GM19239 (cell line): ENCODE measurements at regions not wholly inside any gene's neighbourhood (a gene's known extent, or its start where the extent isn't known, plus 50 kb on each side); places are given as distances from the start of the nearest gene placed in this dataset.

Experiments
- DNase-seq: peaks from one replicate; pipeline ENCODE4 v3.0.0; 2011; ENCODE audit warnings: low spot score; ENCODE audit not compliant: insufficient read length
- FAIRE-seq: peaks from 2 replicates; lab custom pipeline; 2011; peaks lifted over from hg19 to GRCh38; lab: Jason Lieb, UNC

DNA sequence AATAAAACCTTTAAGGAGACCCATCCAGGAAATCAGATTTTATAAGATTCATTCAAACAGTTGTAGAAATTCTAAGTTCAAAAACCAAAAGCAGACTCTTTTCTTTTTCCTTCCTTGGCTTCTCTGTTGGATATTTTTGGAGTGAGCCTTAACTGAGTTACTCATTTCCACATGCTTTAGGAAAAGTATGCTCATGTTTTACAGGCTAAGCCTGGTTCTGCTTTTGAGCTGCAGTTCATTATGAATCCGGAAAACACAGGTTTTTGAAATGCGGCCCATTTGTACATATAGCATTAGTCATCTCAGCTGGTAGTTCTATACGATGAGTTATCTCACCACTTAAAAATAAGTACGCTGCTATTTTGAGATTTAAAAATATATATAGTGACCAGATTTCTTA is 156.6 kb upstream of the DMRT1 start:
- DNase-seq (no peak), FAIRE-seq (no peak)

DNA sequence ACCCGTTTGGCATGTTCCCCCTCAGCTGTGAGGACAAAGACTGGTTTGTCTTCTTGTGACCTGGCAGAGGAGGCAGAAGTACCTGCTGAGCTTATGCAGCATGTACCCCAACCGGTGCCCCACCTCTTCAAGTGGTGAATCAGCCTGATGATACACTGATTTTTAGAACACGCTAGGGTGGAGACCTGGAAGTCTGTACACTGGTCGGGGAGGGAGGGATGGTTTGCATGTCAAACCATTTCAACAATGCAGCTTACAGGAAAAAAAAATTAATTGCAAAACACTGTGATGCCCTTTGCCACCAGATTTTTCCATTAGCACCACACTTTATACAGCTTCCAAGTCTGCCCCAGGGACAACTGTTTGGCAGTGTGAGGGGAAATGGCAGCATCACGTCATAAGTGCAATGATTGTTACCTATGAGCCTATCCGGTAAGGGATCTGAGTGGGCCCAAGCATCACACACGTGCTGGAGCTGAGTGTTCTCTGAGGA is 155.1 kb upstream of the DMRT1 start:
- DNase-seq: no peak
- no peak for FAIRE-seq

DNA sequence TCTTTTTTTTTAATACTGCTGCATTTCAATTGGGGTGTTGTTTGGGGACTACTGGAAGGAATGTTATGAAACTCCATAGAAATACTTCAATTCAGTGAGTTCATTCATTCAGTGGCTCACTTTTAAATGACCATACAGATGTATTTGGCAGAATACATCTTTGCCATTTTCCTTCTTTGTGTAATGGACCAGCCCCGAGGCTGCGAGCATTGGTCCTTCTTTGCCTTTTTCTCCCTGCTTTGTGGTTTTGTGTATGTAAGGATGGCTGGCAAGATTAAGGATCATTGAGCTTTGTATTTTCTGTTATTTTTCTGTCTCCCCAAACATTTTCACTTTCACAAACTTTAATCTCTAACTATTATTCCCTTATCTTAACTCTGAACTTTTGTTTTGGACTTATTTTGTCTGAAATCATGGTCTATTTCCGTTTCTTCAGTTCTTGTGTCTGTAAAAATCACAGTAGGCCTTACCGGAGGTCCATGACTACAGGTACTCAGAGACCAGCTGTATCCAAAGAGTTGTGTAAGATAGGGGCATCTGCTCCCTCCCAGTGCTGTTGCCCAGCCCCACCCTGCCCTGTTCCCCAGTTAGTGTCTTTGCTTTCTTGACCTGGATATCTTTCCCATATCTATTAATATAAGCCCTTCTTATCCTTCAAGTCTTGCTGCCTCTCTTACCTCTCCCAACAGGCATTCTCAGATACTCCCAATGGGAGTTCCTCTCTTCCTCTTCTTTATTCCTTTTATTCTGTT is 154.3 kb upstream of the DMRT1 start:
- no peak for DNase-seq
- no peak for FAIRE-seq

DNA sequence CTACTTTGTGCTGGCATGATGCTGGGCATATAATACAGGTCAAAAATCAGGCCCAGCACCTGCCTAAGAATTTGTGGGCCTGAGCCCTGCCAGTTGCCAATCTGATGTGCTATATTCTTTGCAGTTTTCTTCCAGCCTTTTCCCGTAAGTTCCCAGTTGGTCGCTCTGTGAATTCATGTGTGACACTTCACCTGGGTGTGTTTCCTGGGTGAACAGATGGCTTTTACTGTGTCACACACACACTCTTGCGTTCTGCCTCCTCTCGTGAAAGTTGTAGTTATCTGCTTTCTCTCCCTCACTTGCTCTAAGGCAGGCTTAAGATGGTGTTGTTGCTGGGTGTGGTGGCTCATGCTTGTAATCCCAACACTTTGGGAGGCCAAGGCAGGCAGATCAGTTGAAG is 153.5 kb upstream of the DMRT1 start:
- DNase-seq (no peak), FAIRE-seq (no peak)

DNA sequence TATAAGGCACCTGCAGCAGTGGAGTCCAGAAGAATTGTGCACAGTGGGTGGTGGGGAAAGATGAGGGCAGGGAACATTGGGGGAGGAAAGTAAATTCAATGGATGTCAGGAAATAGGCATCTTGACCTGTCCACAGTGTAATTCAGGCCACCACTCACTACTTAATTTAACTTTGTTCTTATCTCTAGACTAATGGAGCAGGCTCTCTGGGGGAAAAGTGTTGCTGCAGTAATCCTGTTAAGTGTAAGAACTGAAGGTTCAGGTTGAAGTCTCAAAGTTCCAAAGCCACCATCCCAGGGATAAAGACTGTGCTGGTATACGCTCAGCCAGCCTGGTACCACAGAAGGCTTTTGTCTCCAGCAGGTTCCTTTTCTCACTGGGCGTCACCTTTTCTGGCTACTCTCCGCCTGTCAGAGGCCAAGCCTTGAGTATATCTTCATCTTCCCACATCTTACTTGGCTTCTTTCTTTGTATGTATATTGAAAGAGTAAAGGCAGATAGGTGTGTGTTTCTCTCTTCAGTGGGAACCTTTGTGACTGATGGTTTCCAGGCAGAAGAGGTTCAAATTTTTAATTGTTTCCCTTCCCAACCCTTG is 150.9 kb upstream of the DMRT1 start:
- no peak for DNase-seq
- FAIRE-seq: no peak

DNA sequence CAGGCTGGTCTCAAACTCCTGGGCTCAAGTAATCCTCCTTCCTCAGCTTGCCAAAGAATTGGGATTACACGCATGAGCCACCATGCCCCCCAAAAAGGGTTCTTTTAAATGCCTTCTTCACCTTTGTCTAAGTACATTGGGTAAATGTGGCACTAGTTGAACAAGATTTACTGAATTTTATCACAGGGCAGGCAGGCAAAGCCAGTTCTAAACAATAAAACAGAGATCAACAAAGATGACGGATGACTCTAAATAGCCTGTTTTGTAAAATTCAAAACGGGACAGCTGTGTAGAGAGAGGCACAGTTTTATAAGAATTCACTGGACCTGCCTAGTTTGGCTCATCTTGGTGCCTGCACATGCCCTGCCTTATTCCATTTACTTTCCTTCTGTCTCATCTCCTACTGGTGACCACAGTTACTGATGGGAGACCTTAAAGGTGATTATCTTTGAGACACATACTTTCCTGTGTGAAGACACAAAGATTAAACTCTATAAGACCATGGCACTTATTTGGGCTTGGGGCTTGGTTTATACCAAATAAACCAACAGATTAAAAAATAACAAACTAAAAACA is 149.6 kb upstream of the DMRT1 start:
- DNase-seq (no peak), FAIRE-seq (no peak)

DNA sequence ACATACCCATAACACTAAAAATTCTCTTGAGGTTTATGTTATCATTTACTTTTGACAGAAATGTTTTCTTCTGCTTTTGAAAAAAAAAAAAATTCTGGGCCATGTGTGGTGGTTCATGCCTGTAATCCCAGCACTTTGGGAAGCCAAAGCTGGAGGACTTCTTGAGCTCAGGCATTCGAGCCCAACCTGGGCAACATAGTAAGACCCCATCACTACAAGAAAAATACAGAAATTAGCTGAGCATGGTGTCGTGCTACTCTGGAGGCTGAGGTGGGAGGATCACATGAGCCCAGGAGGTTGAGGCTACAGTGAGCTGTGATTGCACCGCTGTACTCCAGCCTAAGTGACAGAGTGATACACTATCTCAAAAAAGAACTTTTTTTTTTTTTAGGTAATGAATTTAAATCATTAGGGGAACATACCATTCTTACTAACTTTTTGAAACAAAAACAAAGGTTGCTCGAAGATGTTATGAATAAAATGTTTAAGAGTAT is 148.8 kb upstream of the DMRT1 start:
- FAIRE-seq: no peak
- no peak for DNase-seq

DNA sequence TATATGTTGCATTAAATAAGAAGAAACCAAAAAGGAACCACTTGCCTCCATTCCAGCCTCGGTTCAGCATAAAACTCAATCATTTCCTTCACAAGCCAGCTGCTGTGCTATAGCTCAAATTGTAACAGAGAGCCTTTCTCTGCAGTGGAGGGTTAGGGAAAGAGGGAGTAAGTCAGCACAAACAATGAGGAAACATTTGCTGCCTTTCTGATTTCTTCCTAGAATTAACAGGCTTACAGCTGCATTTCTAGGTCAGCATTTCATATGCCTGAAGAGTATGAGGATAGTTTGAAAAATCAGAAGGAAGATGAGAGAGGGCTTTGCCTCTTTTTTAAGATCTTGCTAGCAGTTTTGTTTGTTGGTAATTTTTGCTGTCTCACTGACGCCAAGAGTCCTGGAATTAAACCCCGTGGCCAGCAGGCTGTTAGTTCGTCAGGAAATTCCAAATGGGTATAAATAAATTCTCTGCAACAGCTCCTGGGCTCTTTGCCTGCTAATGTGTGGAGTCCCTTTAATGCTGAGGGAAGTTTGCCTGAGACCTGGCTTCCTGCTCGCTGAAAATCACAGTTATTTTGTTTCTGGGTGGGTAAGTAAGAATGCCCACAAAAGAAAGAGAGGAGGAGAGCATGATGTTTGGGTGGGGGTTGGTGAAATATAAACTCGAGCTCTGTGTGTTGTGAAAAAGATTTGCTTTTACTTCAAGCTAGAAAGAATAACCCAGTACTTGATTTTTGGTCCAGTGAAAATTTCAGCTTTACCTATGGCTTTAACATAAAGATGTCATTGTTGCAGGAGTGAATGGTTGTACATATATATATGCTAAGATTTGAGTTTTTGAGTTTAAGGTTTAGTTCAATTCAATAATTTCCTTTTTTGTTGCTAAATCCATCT is 148.1 kb upstream of the DMRT1 start:
- DNase-seq (no peak), FAIRE-seq (no peak)

DNA sequence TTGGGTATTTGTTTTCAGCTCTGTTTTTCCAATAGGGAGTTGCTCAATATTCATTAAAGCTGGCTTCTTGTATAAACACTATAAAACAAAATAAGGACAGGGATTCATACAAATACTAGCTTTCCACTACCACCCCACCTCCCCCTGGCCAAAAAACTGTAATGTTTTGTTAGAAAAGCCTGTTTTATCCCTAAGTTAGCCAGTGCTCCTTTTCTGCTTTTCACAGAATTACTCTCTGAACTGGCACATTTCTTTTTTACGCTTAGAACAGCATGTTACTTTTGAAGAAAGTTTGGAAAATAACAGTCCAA is 147.4 kb upstream of the DMRT1 start:
- FAIRE-seq (no peak), DNase-seq (no peak)

DNA sequence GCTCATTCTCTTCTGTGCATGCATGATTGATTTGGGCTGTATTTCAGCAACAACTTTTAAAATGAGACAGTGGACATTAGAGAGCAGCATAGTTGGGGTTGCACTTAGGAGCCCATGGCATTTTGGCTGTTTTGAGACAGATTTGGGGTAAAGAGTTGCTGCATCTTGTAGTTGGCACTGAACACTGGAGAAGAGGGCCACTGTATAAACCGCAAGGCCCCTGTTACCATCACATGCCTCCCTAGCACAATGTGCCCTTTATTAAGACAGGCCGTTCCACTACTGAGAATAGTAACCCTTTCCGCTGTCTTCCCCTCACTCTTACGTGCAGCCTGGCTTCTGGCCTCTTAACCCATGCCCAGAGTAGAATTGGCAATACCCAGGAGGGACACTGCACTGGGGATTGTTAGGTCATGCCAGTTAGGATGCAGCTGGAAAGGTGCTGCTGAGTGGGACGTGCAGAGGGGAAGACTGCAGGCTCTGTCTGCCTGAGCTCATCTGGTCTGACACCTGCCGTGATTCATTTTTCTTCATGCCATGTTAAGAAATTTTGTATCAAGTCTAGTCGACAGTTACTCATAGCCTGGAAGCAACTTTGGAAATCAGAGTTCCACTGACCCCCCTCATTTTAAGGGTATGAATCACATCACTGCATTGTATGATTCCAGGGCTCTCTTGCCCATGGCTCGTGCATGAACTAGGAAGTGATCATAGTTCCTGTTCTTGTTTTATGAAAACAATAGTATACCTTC is 146.9 kb upstream of the DMRT1 start:
- no peak for DNase-seq
- no peak for FAIRE-seq

DNA sequence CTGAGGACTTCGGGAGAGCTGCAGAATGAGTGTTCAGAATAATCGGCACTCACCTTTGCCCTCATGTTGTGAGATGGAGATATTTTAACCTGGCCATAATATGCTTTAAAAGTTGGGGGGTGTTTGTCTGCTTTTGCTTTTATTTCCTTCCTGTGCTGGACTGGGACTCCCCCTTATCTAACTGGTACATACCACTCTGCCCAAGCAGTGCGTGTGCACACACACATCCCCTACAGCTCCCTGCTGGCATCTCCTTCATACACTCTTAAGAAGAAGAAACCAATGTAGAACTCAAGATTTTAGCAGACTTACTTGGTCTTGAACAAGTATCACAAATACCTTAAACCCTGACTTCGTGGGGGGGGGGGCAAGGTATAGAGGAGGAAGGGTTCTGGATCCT is 146.2 kb upstream of the DMRT1 start:
- FAIRE-seq (no peak), DNase-seq (no peak)

DNA sequence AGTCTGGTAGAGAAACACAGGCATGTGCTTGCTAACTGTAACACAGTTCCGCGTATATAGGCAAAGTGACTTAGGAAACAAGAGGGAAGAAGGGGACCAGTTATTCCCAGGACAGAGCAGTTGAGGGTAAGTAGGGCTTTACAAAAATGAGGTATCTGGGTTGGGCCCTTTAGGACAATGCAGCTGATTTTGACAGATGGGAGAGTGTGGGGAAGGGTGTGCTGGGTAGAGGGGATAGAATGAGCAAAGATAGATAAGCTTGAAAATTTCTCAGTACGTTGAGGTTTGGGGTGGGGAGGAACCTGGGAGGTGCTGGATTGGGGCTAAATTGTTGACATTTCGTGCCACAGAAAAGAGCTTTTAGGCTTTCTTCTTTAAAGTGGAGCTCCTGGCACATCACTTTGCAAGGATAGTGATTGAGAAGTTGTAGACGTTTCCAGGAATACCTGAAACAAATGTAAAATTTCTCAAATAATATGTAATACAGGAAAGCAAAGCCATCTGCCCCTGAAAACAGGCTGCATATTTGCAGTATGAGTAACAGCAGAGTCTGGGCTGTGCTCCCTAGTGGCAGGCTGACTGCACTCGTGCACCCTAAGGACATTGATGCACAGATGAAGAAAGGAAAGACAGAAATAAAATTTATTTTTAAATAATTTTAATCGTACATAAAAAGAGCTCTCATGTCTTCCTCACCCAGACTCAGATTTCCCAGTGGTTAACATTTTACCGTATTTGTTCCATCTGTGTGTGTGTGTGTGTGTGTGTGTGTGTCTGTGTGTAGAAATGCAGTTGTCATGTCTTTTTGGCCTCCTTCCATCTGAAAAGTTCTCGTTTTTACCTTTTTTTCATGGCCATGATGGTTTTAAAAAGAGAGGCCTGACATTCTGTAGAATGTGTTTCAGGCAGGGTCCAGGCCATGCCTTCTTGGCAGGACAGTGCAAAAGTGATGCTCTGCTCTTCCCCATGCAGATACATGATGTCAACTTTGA is 144.9 kb upstream of the DMRT1 start:
- DNase-seq: no peak
- no peak for FAIRE-seq

DNA sequence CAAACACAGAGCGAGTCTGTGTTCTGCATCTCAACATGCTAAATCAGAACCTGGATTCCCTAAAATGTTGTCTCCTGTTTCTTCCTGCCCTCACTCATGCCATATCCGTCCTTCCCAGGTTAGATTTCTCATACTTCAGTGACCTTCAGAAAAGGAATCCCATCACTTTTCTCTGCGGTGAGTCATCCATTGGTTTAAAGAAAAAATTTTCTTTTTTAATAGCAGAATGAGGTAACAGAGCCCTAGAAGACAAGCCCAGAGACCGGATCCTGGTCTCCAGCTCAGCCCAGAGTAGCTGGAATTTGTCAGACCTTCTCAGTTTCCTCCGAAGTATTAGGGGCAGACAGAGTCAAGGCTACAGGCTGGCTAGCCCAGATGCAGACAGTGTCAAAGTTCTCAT is 143.2 kb upstream of the DMRT1 start:
- FAIRE-seq (no peak), DNase-seq (no peak)

DNA sequence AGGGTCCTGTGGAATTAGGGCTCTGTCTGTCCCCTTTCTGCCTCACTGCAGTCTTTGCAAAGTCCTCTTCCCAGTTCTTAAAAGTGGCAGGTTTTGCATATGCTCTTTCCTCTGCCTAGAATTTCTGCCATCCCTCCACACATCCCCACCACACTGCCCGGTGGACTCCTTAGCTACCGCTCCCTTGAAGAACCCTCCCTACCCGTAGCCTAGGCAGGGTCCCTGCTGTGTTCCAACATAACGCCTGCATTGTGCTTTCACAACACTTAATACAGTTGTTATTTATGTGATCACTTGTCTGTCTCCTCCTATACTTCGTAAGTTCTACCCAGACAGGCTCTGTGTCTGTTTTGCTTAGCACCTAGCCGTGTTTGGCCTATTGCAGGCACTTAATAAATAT is 142.5 kb upstream of the DMRT1 start:
- DNase-seq (no peak), FAIRE-seq (no peak)

DNA sequence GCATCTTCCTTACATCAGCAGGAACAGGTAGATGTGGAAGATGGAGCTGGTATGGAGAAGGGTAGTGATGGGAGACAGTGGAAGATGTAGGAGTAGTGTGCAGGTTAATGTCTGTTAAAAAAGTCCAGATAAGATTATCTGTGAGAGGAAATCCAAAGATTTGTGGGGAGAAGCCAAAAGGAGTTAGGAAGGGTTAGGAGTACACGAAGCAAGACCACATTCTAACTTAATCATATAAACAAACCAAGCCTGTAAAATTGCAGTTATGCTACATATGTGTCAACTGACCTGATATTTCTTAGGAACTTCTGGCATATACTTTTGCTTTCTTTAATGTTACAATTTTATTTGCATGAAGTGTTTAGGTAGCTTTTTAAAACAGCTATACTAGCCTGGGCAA is 142.1 kb upstream of the DMRT1 start:
- FAIRE-seq (no peak), DNase-seq (no peak)

DNA sequence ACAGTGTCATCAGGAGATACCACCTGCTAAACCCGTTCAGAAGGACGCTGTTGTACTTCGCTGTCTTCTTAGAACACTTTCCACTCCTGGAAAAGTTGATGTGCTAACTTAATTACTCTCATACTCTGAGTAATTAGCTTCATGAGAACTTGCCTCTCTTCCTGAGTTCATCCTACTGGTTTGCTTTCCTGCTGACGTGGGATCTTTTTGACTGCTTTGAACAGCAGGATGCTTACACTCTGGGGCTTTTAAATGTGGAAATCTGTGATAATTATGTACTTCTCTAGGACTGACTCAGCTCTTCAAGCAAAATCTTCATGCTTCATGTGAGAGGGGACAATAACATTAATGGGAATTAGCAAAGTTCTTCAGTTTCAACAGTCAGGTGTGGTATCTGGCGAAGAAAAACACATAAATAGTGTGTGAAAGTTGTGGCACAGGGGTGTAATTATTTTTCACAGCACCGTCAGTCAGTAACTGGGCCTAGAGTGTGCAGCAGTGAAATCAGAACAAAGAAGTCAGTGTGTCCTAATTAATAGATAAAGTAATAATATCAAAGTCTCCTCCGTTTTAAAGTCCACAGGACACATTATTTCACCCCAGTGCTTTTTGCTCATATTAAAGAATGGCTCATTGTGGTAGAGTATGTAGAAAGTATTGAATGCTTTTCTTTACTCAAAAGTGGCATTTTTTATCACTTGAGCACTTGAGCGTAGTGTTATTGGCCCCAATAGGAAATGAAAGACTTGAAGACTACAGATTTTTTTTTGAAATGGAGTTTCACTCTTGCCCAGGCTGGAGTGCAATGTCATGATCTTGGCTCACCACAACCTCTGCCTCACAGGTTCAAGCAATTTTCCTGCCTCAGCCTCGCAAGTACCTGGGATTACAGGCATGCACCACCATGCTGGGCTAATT is 140.9 kb upstream of the DMRT1 start:
- FAIRE-seq (no peak), DNase-seq (no peak)

DNA sequence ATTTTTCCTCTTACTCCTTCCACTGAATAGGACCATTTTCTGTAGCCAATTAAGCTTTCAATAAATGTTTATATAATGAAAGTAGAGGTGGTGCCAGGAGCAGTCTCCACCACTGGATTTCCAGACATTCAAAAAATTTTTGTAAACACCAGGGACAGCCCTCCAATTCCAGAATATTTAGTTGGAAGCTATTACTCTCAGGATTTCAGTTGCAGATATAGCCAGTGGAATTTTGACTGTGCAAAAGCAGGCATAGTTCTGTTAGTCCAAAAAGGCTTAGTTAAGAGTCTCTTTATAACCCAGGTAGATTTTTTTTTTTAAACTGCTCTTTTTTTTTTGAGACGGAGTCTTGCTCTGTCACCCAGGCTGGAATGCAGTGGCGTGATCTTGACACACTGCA is 138.1 kb upstream of the DMRT1 start:
- FAIRE-seq (no peak), DNase-seq (no peak)

DNA sequence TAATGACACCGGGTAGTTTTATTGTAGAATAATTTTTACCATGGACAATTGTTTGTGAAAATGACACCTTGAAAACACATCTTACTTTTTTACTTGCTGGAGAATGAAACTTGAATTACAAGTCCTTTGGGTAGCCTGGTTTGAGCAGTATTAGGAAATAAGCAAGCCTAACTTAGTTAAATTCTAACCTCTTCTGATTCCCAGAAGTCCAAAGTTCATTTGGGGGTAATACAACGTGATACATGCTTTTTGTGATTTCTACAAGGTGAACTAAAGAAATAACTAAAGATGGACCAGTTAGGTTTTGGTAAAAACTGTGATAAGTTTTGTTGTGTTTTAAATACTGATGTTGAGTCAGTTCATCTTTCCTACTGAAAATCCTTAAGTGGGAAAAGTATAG is 135.4 kb upstream of the DMRT1 start:
- FAIRE-seq (no peak), DNase-seq (no peak)
